HG03520 (cell line): ENCODE measurements at regions not wholly inside any gene's neighbourhood (a gene's known extent, or its start where the extent isn't known, plus 50 kb on each side); places are given as distances from the start of the nearest gene placed in this dataset.

Source experiments
- ATAC-seq: cut with Tn5 transposase; IDR thresholded peaks from one replicate; pipeline ENCODE4 v1.9.1; 2021; ENCODE audit warnings: mild to moderate bottlenecking, moderate library complexity; ENCODE audit not compliant: unreplicated experiment

GRCh38 chr11:122355968-122356367 is 240.0 kb upstream of the BLID start:
- ATAC-seq: no peak

GRCh38 chr11:122354025-122354697 is 238.1 kb upstream of the BLID start:
- no peak for ATAC-seq

GRCh38 chr11:122353561-122353960 is 237.5 kb upstream of the BLID start:
- ATAC-seq: no peak

DNA sequence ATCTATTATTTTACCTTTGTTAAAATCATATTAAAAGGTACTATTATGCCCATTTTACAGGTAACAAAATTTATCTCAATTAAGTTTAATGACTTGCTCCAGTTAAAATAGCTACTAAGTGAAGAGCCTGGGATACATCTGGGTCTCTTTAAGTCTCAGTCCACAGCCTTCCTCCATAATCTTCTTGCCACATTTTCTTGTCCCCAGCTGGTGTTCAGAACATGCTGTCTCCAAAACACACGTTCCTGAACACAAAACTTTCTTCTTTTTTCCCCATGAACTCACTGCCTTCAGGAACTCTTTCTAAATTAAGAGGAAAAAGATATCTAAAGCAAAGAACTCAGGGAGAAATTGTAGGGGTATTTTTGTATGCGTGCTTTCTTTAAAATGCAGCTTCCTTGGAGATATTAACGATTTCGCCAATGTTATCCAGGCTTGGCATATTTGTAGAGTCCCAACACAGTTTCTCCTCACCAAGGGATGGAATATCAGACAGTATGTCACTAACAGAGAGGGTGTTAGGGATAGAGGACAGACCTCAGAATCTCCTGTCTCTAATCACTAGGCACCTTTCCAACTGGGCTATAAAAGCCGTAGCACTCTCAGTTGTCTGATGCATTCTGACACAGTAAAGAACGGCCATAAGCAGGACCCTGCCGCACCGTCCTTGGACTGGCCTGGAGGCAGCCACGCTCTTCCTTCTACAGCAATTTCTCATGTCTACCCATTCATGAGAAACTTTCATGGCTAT is 232.8 kb upstream of the BLID start:
- no peak for ATAC-seq

GRCh38 chr11:122346006-122346405 is 230.0 kb upstream of the BLID start:
- ATAC-seq: no peak

DNA sequence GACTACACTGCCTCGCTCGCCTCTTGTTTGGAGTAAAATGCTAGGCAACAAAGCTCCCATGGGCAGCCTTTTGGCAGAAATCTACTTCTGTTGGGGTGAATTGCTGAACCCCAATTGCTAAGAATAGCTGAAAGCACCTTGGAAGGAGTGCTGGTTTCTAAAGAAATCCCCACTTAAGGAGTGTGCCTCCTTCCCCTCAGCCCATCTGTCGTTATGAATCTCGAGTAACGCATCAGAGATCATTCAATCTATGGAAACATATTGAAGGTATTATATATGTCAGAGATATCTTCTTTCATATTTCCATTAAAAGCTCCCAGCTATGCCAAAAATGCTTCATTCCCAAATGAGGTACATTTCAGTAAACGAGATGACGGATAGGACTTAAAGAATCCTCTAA is 229.6 kb upstream of the BLID start:
- no peak for ATAC-seq

DNA sequence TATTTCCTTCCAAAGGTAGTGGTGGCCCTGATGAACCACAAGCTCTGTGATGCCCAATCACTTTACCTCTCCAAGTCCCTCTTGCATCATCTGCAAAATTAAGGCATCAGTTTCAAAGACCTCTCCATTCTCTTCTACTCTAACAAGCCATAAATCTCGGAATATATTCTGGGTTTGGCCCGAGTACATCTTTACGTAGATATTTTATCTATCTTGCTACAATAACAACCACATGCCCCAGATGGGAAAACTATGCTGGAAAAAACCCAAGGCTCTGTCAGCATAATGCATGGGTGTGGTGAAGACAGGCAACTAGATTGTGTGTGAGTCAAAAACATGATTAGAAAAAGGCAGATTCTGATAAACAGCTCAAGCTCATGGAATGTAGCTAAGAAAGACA is 228.2 kb upstream of the BLID start:
- no peak for ATAC-seq

GRCh38 chr11:122343210-122343609 is 227.2 kb upstream of the BLID start:
- no peak for ATAC-seq

DNA sequence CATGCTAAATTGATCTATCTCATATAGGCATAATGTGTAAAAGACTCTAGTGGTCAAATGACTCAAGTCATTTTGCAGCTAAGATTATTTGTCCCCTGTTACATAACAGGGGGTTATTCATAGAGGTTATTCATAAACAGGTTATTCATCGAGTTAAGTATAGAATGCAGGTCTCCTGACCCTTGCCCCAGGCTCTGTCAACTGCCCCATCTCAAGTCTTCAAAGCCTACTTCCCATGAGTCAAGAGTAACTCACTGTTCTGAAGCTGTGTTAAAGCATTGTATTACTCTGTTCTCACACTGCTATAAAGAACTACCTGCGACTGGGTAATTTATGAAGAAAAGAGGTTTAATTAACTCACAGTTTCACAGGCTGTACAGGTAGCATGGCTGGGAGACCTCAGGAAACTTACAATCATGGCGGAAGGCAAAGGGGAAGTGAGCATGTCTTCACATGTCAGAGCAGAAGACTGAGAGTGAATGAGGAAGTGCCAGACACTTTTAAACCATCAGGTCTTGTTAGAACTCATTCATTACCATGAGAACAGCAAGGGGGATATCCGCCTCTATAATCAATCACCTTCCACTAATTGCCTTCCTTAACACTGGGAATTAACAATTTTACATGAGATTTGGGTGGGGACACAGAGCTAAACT is 226.2 kb upstream of the BLID start:
- no peak for ATAC-seq

GRCh38 chr11:122341477-122341876 is 225.5 kb upstream of the BLID start:
- no peak for ATAC-seq

- no peak for ATAC-seq
Measured at GRCh38 chr11:122340607-122341290, 224.7 kb upstream of the BLID start.

DNA sequence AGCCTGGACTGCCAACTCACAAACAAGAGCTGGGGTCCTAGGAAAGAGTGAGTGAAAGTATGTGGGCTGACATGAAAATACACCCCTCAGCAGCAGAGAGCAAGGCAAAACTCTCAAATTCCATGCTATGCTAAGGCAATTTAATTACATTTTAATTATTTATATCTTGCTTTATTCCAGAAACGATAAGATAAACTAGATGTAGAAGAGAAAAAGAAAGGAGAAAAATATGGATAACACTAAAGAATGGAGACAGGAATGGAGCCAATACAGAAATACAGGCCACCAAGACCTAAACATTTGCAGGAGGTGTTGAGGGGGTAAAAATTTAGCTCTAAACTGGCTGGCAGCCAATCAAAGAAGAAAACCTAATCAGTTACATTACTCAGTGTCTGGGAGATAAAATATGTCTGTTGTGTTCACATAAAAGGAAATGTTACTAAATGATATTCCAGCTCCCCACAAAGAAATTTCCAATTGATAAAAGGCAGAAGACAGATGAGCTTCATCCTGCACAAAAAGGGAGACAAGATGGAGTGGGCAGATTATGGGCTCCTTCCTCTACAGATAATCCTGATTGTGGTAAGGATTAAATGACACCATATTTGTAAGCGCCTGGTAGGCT is 223.5 kb upstream of the BLID start:
- no peak for ATAC-seq

DNA sequence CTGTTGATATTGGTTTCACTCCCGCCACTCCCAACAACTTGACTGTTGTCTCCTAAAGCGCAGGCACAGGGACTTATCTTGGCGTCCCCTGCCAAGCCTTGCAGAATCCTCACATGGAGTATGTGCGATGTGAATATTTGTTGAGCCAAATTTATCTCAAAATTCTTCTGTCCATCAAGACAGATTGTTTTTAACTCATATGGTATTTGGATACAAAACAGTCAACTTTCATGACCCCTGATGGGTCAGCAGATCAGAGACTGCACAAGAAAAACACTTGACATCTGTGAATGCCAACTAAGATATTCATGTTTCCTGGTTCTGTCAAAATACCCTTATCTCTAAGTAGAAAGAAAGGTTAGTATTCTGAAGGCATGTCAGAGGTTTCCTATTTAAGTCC is 221.7 kb upstream of the BLID start:
- ATAC-seq: no peak

DNA sequence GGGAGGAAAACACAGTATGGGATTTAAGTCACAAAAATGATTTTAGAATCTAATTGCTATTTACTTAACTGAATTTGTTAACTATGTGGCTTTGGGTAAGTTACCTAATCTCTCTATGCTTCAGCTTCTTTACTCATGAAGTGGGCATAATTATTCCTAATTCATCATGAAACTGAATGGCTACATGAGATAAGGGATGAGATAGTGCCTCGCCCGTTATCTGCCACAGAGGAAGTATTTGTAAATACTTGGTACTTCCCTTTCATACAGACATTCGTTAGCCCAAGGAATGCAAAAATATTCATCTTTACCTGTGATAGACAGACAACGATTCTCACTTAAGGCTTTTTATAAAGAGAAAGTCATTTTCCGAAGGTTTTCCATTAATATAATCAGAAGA is 221.2 kb upstream of the BLID start:
- ATAC-seq: no peak

DNA sequence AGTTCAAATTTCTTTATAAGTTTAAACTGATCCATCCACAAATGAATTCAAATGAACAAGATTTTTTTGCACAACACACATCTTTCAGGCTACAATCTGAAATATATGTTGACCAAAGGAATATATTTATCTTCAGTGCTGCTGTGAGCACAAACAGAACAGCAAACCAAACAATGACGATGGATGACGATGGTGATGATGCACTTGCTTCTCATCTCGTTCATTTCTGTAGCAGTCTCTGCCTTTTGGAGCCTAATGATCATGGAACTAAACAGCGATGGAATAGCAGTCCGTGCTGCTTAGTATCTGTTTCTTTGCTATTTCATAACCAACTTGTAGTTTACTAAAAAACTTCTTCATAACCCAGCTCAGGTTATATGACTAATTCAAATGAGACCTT is 220.7 kb upstream of the BLID start:
- ATAC-seq: no peak

DNA sequence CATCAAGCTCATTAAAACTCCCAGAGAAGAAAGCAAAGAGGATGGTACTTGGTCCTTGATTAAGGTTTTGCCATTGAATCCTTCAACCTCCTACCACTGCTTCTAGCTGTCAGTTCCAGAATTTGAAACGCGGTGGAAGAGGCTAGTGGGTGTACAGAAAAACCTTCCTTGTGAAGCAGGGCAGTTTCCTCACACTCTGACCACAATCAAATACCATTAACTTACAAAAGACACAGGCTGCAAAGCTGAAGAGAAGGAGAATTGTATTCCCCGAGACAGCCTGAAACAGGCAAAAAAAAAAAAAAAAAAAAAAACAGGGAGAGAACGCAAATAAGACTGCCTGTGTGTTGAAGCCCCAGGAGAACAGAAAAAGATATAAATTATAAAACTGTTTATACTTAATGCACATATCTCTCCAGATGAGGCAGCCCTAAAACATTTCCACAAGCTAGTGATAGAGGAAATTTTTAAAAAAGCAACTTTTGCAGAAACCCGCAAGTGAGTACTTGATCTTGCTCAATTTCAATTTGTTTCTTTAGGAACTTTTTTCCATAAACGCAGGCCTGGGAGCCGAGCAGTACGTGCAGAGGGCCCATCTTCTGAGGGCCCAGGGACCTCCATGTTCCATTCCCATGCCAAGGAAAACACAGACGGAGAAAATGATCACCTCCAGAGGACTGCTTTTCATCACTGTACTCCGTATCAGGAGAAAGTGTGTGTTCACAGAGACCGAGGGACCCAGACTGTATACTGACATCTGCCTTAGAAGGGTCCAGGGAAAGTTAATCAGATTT is 218.7 kb upstream of the BLID start:
- no peak for ATAC-seq

DNA sequence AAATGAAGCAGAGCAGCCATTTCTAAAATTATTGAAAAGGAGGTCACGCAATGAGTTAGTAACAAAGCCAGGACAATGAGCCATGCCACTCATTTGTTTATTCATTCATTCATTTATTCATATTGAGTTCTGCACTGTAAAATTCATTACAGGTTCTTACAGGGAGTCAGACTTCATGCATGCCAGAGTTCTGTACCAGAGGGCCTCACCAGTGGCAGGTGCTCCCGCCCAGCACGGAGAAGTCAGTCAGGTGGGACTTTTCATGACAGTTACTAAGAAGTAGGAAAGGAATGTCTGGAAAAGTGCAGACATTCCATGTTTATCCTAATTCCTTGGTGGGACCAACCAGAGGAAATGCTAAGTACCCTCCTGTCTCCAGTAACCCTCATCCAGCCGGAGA is 217.5 kb upstream of the BLID start:
- no peak for ATAC-seq

DNA sequence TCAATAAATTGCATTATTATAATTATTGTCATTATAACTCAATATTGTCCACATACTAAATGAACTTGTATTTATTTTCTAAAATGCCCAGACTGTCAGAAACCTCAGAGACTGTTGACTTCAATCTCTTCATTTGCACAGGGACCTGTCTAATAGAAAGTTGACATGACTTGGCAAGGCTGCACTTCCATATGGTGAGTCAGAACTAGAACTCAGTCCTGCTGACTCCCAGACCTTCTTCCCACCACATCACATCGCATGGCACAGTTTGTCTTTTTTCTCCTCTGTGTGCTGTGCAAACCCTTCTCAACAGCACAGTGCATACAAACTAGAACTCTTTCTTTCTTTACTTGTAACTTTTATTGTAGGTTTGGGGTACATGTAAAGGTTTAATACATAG is 215.1 kb upstream of the BLID start:
- ATAC-seq: no peak

DNA sequence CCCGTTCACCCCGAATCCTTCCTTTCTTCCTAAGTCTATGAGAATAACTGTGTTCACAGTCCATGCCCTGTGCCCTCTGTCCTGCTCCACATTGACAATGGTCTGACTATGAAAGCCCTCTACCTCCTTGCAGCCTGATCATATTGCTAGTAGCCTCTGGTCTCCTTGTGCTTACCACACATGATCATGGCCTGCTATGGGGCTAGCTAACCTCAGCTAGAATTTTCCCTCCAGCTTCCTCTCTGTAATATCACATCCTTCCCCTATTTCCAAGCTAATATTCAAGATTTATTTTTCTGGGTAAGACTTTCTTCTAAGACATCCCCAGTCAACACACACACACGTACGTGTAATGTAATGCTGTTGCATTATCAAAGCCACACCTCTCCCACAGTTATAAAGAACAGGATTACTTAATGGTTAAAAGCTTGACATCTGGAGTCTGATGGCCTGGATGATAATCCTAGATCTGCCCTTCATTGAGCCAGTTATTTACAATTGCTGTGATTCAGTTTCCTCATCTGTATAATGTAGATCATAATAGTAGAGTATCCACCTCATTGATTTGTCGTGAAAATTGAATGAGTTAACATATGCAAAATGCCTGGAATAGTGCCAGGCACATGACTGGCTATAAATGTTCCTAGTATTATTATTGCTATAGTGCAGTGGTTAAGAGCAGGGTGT is 214.4 kb upstream of the BLID start:
- no peak for ATAC-seq

DNA sequence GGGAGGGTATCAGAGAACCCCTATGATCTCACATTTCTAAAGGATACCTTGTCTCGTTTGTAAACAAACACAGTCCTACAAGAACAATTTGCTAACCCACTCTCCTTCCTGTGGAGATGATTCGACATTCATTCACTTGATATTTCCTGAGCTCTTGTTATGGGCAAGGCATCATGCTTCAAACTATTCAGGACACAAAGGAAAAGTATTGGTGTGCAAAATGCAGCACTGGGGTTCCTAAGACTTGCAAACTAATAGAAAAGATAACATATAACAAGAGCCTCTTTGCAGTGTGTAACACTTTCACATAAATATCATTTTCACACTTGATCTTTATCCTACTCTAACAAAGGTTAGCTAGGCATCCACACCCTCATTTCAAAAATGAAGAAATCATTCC is 211.5 kb upstream of the BLID start:
- ATAC-seq: no peak
